ENCODE measurements at regions not wholly inside any gene's neighbourhood (a gene's known extent, or its start where the extent isn't known, plus 50 kb on each side); places are given as distances from the start of the nearest gene placed in this dataset.

DNA sequence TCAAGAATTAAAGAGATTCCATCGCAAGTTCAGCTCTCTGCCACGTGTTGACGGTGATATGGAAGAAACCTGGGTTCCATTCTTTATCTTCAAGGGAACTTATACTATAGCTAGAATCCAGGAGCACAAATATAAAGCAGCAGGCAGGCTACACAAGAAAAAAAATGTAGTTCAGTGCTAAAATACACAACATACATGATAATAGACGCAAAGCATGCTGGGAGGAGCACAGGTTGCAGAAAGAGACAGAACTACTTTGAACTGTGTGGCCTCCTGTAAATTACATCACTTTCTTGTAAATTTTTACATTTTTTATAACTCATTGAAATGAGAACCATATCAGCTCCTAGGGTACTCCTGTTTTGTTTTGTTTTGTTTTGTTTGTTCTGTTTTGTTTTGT is 53.8 kb upstream of the RBM24 start:
- no peak for TF ChIP-seq POLR2A (IDR thresholded peaks at IDR 0.05; ENCODE audit: low read length)
- TF ChIP-seq GATA1 (IDR thresholded peaks at IDR 0.05; ENCODE audit: low read depth, low read length): no peak

All from erythroblast (primary cell).